KMS-11 (cell line): ENCODE measurements at regions not wholly inside any gene's neighbourhood (a gene's known extent, or its start where the extent isn't known, plus 50 kb on each side); places are given as distances from the start of the nearest gene placed in this dataset.

Source experiments
- H2AFZ ChIP-seq: fragments of 200-600 bp; sonication (generic); 2 replicates; pipeline ENCODE4 v1.6.1; 2016; ENCODE audit warnings: antibody characterized with exemption, mixed run types, low read depth
- H3K27ac ChIP-seq: fragments of 200-600 bp; sonication (generic); 2 replicates; pipeline ENCODE4 v1.6.1; 2016; ENCODE audit warnings: mild to moderate bottlenecking, mixed run types
- H3K27me3 ChIP-seq: fragments of 200-600 bp; sonication (generic); 2 replicates; pipeline ENCODE4 v1.6.1; 2017; ENCODE audit warnings: mild to moderate bottlenecking, low read depth, mixed run types, moderate library complexity; ENCODE audit not compliant: insufficient read depth
- H3K36me3 ChIP-seq: fragments of 200-600 bp; sonication (generic); 2 replicates; pipeline ENCODE4 v1.6.1; 2017; ENCODE audit warnings: mild to moderate bottlenecking, mixed run types; ENCODE audit not compliant: insufficient read depth
- H3K4me1 ChIP-seq: fragments of 200-600 bp; sonication (generic); 2 replicates; pipeline ENCODE4 v1.6.1; 2016; ENCODE audit warnings: mild to moderate bottlenecking, low read depth, mixed run types; ENCODE audit not compliant: poor library complexity, severe bottlenecking
- H3K4me2 ChIP-seq: fragments of 200-600 bp; sonication (generic); 2 replicates; pipeline ENCODE4 v1.7.0; 2016; ENCODE audit warnings: mild to moderate bottlenecking, mixed run types
- H3K4me3 ChIP-seq: fragments of 200-600 bp; sonication (generic); IDR thresholded peaks from 2 replicates; pipeline ENCODE4 v1.6.1; 2017; ENCODE audit warnings: low read depth, low read length, mixed read lengths; ENCODE audit not compliant: insufficient read depth
- H3K79me2 ChIP-seq: fragments of 200-600 bp; sonication (generic); 2 replicates; pipeline ENCODE4 v1.6.1; 2016; ENCODE audit warnings: low read depth, mixed run types; ENCODE audit not compliant: insufficient read depth
- H3K9ac ChIP-seq: fragments of 200-600 bp; sonication (generic); 2 replicates; pipeline ENCODE4 v1.6.1; 2016; ENCODE audit warnings: mild to moderate bottlenecking, mixed run types
- H4K20me1 ChIP-seq: fragments of 200-600 bp; sonication (generic); 2 replicates; pipeline ENCODE4 v1.6.1; 2016; ENCODE audit warnings: mild to moderate bottlenecking, mixed run types; ENCODE audit not compliant: insufficient read depth
- TF ChIP-seq, protein P1 (sequence below): fragments of 200-600 bp; sonication (generic); conservative IDR thresholded peaks from 2 replicates; pipeline ENCODE4 v1.6.1; 2017; ENCODE audit warnings: low read depth, mild to moderate bottlenecking, antibody characterized with exemption, low read length, moderate library complexity, mixed read lengths

DNA sequence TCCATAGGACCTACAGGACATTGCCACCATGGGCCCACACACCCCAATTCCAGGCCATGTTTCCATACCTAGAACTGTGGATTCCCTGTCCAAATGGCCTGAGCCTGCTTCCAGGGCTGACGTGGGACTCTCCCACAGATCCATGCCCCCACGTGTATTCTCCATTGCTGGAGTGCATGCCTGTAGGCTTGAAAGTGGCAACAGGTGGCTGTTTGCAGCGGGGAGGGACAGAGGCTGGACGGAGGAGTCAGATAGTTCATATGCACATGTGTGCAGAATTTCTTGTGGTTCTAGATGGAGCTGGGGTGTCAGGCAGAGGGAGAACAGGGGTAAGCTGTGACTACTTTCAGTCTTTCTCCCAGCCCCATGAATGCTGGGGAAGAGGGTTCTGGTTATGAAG is 285.7 kb upstream of the ANKRD55 start:
- H3K4me2 ChIP-seq: no peak overlapping the region
- no peaks in the 10 kb centered on the region for H3K36me3 ChIP-seq
- no peaks in the 10 kb centered on the region for H3K4me1 ChIP-seq
- no peak overlapping the region for H3K4me3 ChIP-seq
- no peaks in the 10 kb centered on the region for H3K27me3 ChIP-seq
- TF ChIP-seq, protein P1, sequence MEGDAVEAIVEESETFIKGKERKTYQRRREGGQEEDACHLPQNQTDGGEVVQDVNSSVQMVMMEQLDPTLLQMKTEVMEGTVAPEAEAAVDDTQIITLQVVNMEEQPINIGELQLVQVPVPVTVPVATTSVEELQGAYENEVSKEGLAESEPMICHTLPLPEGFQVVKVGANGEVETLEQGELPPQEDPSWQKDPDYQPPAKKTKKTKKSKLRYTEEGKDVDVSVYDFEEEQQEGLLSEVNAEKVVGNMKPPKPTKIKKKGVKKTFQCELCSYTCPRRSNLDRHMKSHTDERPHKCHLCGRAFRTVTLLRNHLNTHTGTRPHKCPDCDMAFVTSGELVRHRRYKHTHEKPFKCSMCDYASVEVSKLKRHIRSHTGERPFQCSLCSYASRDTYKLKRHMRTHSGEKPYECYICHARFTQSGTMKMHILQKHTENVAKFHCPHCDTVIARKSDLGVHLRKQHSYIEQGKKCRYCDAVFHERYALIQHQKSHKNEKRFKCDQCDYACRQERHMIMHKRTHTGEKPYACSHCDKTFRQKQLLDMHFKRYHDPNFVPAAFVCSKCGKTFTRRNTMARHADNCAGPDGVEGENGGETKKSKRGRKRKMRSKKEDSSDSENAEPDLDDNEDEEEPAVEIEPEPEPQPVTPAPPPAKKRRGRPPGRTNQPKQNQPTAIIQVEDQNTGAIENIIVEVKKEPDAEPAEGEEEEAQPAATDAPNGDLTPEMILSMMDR: no peak
- H3K79me2 ChIP-seq: no peaks in the 10 kb centered on the region
- H2AFZ ChIP-seq: no peak overlapping the region
- no peaks in the 10 kb centered on the region for H4K20me1 ChIP-seq
- no peak overlapping the region for H3K27ac ChIP-seq
- no peak overlapping the region for H3K9ac ChIP-seq

DNA sequence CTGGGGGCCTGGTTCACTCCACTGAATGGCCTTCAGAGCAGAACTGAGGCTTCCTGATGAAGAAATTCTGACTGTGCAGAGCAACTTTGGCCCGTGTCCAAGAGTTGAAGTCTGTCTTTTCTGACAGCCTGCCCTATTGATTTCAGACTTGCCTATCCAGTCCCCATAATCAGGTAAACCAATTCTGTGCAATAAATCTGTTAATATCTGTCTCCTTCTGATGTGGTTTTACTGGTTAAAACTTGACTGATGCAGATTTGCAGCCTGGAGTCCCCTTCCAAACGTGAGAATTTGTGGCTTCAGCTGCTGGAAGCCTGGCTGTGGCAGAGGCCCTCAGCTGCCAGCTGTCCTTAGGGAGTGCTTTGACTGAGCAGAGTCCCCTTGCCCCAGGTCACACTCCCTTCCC is 283.9 kb upstream of the ANKRD55 start:
- H3K4me3 ChIP-seq: no peak overlapping the region

DNA sequence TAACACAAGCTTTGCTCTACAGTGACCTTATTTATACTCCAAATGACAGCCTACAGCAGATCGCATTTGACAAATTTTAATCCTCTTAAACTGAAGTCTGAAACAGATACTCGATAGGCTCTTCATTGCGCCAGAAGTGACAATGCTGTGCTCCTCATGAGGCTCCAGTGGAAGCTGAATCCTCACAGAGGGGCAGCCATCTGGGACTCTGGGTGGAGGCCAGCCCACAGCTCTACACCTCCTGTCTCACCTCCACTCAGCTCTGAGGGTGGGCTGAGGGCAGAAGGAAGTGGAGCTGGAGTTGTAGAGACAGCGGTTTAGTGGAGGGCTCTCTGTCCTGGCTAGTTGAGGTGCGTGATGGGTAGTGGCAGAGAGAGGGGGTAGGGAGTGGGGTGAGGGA is 283.3 kb upstream of the ANKRD55 start:
- Histone ChIP-seq H3K4me3 (no peak overlapping the region), H4K20me1 (no peaks in the 10 kb centered on the region), H2AFZ (no peak overlapping the region), H3K4me1 (peaks cover 10% of the 10 kb centered on the region), H3K27me3 (no peaks in the 10 kb centered on the region), H3K36me3 (no peaks in the 10 kb centered on the region), H3K9ac (no peak overlapping the region), H3K4me2 (no peak overlapping the region), H3K27ac (no peak overlapping the region), H3K79me2 (no peaks in the 10 kb centered on the region)
- TF ChIP-seq, protein P1: no peak

More for the DNA sequence above, 283.9 kb upstream of the ANKRD55 start:
- Histone ChIP-seq H4K20me1 (no peaks in the 10 kb centered on the region), H3K79me2 (no peaks in the 10 kb centered on the region), H2AFZ (no peak overlapping the region), H3K27me3 (no peaks in the 10 kb centered on the region), H3K36me3 (no peaks in the 10 kb centered on the region), H3K4me2 (no peak overlapping the region), H3K4me1 (peaks cover 10% of the 10 kb centered on the region), H3K9ac (no peak overlapping the region), H3K27ac (no peak overlapping the region)
- TF ChIP-seq, protein P1: no peak

DNA sequence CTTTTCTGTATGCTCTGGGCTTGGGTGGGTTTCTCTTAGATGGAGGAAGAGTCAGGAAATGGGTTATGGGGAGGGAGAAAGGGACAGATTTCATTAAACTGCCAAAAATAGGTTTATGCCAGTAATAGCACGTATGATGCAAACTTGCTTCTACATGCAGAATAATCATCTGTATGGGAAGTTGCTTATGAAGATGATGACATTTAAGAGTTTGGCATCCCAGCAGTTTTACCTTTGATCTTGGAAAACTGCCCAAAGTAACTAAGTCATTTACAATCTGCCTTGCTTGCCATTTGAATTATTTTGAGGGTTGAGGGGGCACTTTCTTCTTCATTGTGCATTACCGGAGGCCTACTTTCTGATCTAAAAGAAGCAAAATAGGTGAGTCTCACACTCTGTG is 282.9 kb upstream of the ANKRD55 start:
- no peaks in the 10 kb centered on the region for H3K27me3 ChIP-seq
- H3K79me2 ChIP-seq: no peaks in the 10 kb centered on the region
- no peaks in the 10 kb centered on the region for H4K20me1 ChIP-seq
- H3K27ac ChIP-seq: no peak overlapping the region
- no peak overlapping the region for H2AFZ ChIP-seq
- no peak overlapping the region for H3K9ac ChIP-seq
- H3K4me2 ChIP-seq: no peak overlapping the region
- no peak overlapping the region for H3K4me3 ChIP-seq
- H3K4me1 ChIP-seq: peaks cover 10% of the 10 kb centered on the region
- no peaks in the 10 kb centered on the region for H3K36me3 ChIP-seq
- TF ChIP-seq, protein P1: no peak
